ENCODE measurements at regions not wholly inside any gene's neighbourhood (a gene's known extent, or its start where the extent isn't known, plus 50 kb on each side); places are given as distances from the start of the nearest gene placed in this dataset.

- Histone ChIP-seq H3K4me1 (ENCODE audit: insufficient read depth, low read length) (no peaks in the 10 kb centered on the region), H3K14ac (ENCODE audit: insufficient read depth, low read length) (no peak overlapping the region), H4K8ac (replicated peaks; ENCODE audit: insufficient read length, low read depth, low read length) (no peak overlapping the region), H3K23me2 (ENCODE audit: insufficient read length, low read depth, low read length, poor library complexity, severe bottlenecking) (no peaks in the 10 kb centered on the region), H2BK5ac (ENCODE audit: insufficient read length, low read length) (no peak overlapping the region), H4K91ac (ENCODE audit: insufficient read length, low read depth, low read length) (no peak overlapping the region), H2BK120ac (ENCODE audit: low read depth, low read length, poor library complexity, severe bottlenecking) (no peak overlapping the region), H4K20me1 (ENCODE audit: control insufficient read depth, insufficient read depth, insufficient read length) (no peaks in the 10 kb centered on the region), H3K4ac (ENCODE audit: low read depth, low read length) (no peak overlapping the region), H3K79me2 (ENCODE audit: insufficient read depth, low read length) (no peaks in the 10 kb centered on the region), H4K5ac (ENCODE audit: insufficient read length, low read depth, low read length) (no peak overlapping the region), H3K9ac (ENCODE audit: extremely low read depth, insufficient read length, low read length) (no peak overlapping the region), H2BK15ac (ENCODE audit: low read depth, low read length) (no peak overlapping the region), H3K4me2 (ENCODE audit: insufficient read depth, insufficient read length, low read length) (no peak overlapping the region), H2BK12ac (ENCODE audit: insufficient read length, low read depth, low read length) (no peak overlapping the region), H3K18ac (ENCODE audit: insufficient read length, low read depth, low read length) (no peak overlapping the region), H2AK5ac (ENCODE audit: insufficient read length, low read length) (no peak overlapping the region), H3K27me3 (ENCODE audit: insufficient read depth, low read length) (no peaks in the 10 kb centered on the region), H3K27ac (ENCODE audit: insufficient read length, low read depth, low read length) (no peak overlapping the region), H2BK20ac (ENCODE audit: low read depth, low read length, poor library complexity, severe bottlenecking) (no peak overlapping the region), H3K9me3 (ENCODE audit: control insufficient read depth, low read depth, low read length) (peaks cover 98% of the 10 kb centered on the region), H3K56ac (ENCODE audit: insufficient read length, low read depth, low read length) (no peak overlapping the region), H2AFZ (ENCODE audit: low read length) (no peak overlapping the region), H3K79me1 (ENCODE audit: insufficient read depth, low read depth, low read length, poor library complexity, severe bottlenecking) (no peaks in the 10 kb centered on the region), H3T11ph (ENCODE audit: low read length) (no peak overlapping the region), H3K23ac (ENCODE audit: insufficient read length, low read depth, low read length) (no peak overlapping the region)
- Mint-ChIP-seq H3K4me1 (no peaks in the 10 kb centered on the region), H3K27me3 (ENCODE audit: low read depth) (peaks cover 1% of the 10 kb centered on the region), H3K9me3 (peaks cover 98 to 99% of the 10 kb centered on the region in 2 experiments), H3K36me3 (ENCODE audit: insufficient read depth in 1 of 3, low read depth in 3 of 3) (peaks cover 0 to 21% (median 21%) of the 10 kb centered on the region in 3 experiments; a peak in 6 of 7 replicates), H3K4me3 (no peak overlapping the region), H3K27ac (no peak overlapping the region)
- DNase-seq: peak; percentile 12
- whole genome bisulfite sequencing (ENCODE audit: extremely low coverage, insufficient read length, low lambda C conversion rate): no CpG with 5 or more reads among the region's 8 CpGs
- no peak for TF ChIP-seq CTCF (conservative IDR thresholded peaks at IDR 0.05)
Measured at GRCh38 chr19:27652281-27652680, 1560.7 kb downstream of the UQCRFS1 start.
